HG03521 (cell line): ENCODE measurements at regions not wholly inside any gene's neighbourhood (a gene's known extent, or its start where the extent isn't known, plus 50 kb on each side); places are given as distances from the start of the nearest gene placed in this dataset.

Source experiments
- ATAC-seq: cut with Tn5 transposase; IDR thresholded peaks from one replicate; pipeline ENCODE4 v1.9.1; 2021; ENCODE audit warnings: mild to moderate bottlenecking, moderate library complexity; ENCODE audit not compliant: unreplicated experiment

DNA sequence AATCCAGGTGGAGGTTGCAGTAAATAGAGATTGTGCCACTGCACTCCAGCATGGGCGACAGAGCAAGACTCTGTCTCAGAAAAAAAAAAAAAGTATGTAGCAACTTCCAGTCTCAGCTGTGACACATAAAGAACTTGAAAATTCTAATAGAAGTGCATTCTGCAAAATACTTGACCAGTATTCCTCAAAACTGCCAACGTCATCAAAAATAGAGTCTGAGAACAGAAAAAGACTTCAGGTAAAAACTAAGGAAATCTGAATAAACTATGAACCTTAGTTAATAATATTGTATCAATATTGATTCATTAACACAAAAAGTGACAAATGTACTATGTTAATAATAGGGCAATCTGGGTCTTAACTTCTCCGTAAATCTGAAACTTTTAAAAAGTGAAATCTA lies 76.7 kb upstream of the WDR75 start:
- no peak for ATAC-seq

- ATAC-seq, result no peak
Observed at GRCh38 chr2:189366349-189366748, 74.9 kb upstream of the WDR75 start.

GRCh38 chr2:189367343-189367742 lies 73.9 kb upstream of the WDR75 start:
- ATAC-seq, result no peak

DNA sequence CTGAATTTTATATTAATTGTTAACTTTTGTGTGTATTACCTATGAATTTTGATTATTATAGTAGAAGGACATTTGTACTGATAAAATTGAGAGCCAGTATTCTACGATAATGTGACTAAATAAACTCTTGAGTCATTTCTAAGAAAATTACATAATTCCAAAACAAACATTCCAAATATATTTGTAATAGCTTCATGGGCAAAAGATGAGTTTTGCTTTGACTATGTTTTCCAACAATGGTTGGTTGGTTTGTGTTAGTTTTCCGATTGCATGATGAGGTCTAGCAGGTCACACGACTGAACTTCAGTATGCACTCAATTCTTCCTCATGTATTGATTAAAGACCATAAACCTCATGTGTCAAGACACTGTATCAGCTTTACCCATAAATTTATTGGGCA lies 71.7 kb upstream of the WDR75 start:
- ATAC-seq, result no peak

- ATAC-seq, result no peak
Observed at GRCh38 chr2:189370719-189371118, 70.6 kb upstream of the WDR75 start.

GRCh38 chr2:189372688-189373257 lies 68.5 kb upstream of the WDR75 start:
- no peak for ATAC-seq

DNA sequence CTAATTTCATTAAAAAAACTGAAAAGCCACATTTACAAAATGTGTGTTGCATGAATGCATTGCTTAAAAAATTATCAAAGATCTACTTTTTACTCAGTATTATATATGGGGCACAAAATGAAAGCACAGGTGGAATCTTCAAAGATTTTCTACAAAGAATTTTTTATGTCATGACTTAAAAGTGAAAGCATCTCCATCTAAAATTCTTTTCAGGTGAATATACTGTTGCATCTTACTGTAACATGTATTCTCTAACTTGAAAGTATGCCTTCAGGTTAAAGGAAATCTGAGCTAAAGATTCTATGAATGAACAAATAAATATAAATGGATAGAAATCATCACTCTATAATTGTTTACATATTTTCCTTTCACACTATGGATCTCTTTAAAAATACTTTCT lies 66.8 kb upstream of the WDR75 start:
- ATAC-seq, result no peak

DNA sequence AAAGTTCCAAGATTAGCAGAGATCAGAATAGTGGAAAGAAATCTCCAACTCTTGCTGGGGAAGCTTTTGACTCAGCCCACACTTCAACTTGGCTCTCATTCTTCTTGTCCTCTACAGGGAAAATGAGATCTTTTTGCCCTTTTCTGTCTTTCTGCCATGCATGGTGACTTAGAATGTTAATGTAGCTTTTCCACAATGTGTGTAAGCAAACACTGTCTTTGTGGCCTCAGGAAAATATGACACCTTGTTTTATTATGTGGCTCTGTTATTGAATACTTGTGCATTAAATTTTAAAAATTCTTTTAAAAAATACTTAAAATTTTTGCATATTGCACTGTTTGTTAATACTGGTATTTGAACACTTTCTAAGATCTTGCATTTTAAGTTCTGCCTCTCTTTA lies 65.4 kb upstream of the WDR75 start:
- ATAC-seq, result no peak

DNA sequence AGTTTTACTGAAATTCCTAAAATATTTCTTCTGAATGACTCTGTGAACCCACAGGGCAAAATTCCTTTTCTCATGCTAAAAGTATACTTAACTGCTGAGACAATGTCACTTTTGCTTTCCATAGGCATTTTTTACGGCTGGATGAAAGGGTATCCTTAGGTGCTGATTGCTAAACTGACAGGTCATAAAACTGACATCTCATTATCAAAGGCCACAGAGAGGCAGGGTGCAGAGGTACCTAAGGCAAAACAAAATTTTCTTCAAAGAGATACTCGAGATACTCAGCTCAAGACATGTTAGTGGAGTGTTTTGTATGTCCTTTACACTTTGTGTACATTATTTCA lies 62.0 kb upstream of the WDR75 start:
- no peak for ATAC-seq

DNA sequence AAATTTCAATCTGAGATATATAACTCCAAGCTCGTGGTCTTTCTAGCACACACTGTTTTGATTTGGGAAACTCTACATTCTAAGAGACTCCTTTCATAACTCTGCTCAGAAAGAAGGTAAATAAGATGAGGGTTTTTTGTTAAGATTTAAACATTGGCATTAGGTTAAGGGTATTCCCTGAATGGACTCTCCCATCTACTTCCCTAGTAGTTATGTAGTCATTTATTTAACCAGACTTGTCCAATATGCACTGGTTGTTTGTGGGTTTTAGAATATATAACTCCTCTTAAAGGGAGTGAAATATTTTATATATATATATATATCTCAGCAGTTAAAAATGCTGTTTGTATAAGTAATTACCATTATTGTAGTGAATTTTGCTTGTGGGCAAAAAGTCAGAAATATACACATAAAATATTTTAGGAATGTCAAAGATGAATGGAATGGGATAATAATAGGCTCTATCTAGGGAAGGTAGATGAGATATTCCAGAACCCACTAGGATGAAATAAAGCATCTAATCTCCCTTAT lies 61.5 kb upstream of the WDR75 start:
- no peak for ATAC-seq

DNA sequence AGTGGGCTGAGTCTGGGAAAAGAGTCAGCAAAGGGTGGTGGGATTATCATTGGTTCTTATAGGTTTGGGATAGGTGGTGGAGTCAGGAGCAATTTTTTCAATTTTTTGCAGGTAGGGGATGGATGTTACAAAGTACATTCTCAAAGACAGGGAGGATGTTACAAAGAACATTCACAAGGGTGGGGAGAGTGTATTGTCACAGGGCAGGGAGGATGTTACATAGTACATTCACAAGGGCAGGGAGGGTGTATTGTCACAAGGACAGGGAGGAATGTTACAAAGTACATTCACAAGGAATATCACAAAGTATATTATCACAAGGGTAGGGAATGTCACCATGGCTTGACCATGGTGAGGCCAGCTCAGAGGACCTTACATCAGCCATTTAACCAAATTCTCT lies 58.6 kb upstream of the WDR75 start:
- no peak for ATAC-seq

GRCh38 chr2:189386741-189387140 lies 54.5 kb upstream of the WDR75 start:
- no peak for ATAC-seq

DNA sequence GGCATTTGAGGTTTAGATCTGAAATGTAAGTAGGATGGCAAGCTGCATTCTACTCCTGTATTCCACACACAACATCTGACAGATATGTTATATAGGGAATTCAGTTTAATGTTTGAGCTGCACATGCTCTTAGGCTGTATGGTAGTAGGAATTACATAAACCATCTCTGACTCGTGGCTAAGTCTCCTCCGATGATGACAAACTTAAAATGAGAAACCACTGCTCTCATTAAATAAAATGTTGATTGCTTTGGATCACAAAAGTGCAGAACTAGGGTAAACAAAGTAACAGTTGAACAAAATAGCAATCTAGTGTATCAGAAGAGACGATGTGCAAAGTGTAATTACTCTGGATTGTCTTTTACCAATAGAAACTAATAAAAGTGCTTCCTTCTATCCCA lies 50.1 kb upstream of the WDR75 start:
- no peak for ATAC-seq
